Astrocyte of the cerebellum (primary cell): ENCODE measurements at regions not wholly inside any gene's neighbourhood (a gene's known extent, or its start where the extent isn't known, plus 50 kb on each side); places are given as distances from the start of the nearest gene placed in this dataset.

Experiments
- DNase-seq: peaks from one replicate; pipeline ENCODE4 v3.0.0-alpha.2; 2011; ENCODE audit warnings: low read depth
- H3K4me3 ChIP-seq: 2 replicates; pipeline ENCODE4 v1.5.1; 2011; ENCODE audit warnings: mild to moderate bottlenecking, low read depth, low read length, moderate library complexity
- CTCF ChIP-seq: IDR thresholded peaks from 2 replicates; pipeline ENCODE4 v1.5.1; 2012; ENCODE audit warnings: low read length, low read depth, moderate library complexity, mild to moderate bottlenecking; ENCODE audit errors: missing control alignments
- in situ Hi-C: cut with HindIII; loops from 2 replicates; pipeline ENCODE4 v1.10.0; 2017; ENCODE audit warnings: low sequenced_read_pairs

GRCh38 chr10:63780101-63780500, 258.9 kb downstream of the REEP3 start:
- in situ Hi-C loops = no loop called here

DNA sequence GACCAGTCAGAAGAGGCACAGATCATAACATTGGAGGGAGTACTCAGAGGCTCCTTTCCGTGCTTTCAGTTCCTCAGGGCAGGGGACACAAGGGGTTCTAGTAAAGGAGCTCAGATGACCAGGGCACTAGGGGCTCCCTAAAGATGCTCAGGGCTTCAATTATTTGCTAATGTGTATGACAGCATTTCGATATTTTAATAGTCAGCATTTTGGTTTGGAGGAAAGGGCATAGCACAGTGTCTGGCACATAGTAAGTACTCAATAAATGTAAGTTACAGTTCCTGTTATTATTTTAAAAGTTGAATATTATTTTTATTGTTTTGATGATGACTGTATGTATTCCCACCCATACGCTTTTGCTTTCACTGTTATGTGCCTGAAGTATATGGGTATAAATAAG, 260.0 kb downstream of the REEP3 start:
- H3K4me3 ChIP-seq = no peak overlapping the region
- no peak for TF ChIP-seq CTCF
- no peak for DNase-seq
- in situ Hi-C loops = no loop called here

More at GRCh38 chr10:63780101-63780500, 258.9 kb downstream of the REEP3 start:
- DNase-seq = no peak
- H3K4me3 ChIP-seq = no peak overlapping the region
- TF ChIP-seq CTCF = no peak

DNA sequence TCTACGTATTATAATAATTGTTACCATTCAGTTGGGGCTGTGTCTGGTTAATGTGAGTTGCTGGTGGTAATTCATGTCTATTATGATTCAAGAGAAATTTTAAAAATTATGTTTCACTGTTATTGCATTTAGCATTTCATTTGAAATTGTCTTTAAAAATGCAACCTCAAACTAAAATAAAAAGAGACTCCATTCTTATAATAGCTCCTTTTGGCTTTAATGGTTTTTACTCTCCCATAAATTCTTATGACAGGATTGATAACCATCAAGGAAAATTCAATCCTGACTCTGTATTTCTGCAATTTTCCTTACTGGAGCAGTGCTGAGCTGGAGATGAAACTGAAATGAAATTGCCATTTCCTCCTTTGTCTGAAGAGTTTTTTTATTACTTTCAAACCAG, 262.7 kb downstream of the REEP3 start:
- H3K4me3 ChIP-seq = no peak overlapping the region
- TF ChIP-seq CTCF = no peak
- DNase-seq = no peak
- in situ Hi-C loops = no loop called here

- DNase-seq = no peak
- in situ Hi-C loops = no loop called here
- no peak for TF ChIP-seq CTCF
- H3K4me3 ChIP-seq = no peak overlapping the region
These were observed 267.1 kb downstream of the REEP3 start for GRCh38 chr10:63788152-63788821.

GRCh38 chr10:63795094-63795860, 274.1 kb downstream of the REEP3 start:
- in situ Hi-C loops = no loop called here

More at GRCh38 chr10:63795094-63795860, 274.1 kb downstream of the REEP3 start:
- DNase-seq = no peak
- no peak overlapping the region for H3K4me3 ChIP-seq
- no peak for TF ChIP-seq CTCF
